Erythroblast (primary cell): ENCODE measurements at regions not wholly inside any gene's neighbourhood (a gene's known extent, or its start where the extent isn't known, plus 50 kb on each side); places are given as distances from the start of the nearest gene placed in this dataset.
"Not testable (repeated sequence)": the region's sequence is repeated elsewhere in the genome, so short reads cannot be mapped to it uniquely, and the experiment has no call there.

Experiments
- DNase-seq, 2 experiments: peaks; one replicate each; lab custom pipeline; 2025; lab: John Stamatoyannopoulos, UW
- GATA1 ChIP-seq: IDR thresholded peaks from 2 replicates; pipeline ENCODE4 v1.6.1; 2011; ENCODE audit warnings: low read depth, mild to moderate bottlenecking, control low read depth, low read length, moderate library complexity
- POLR2A ChIP-seq: IDR thresholded peaks from 2 replicates; pipeline ENCODE4 v1.6.1; 2011; ENCODE audit warnings: mild to moderate bottlenecking, low read length

GRCh38 chrX:37509349-37509748 lies 62.1 kb upstream of the LANCL3 start:
- DNase-seq = peak; percentile 17 to 30
- no peak for TF ChIP-seq GATA1
- no peak for TF ChIP-seq POLR2A

GRCh38 chrX:37516512-37516911 lies 54.9 kb upstream of the LANCL3 start:
- not testable (repeated sequence) for DNase-seq

- DNase-seq = not testable (repeated sequence)
Measured at GRCh38 chrX:37519261-37519660, 52.2 kb upstream of the LANCL3 start.

- DNase-seq = not testable (repeated sequence)
Measured at GRCh38 chrX:37520860-37521450, 50.5 kb upstream of the LANCL3 start.
